Uterus (tissue), 2 donors: ENCODE measurements at regions not wholly inside any gene's neighbourhood (a gene's known extent, or its start where the extent isn't known, plus 50 kb on each side); places are given as distances from the start of the nearest gene placed in this dataset.

Experiments used
- CTCF ChIP-seq, 4 experiments: fragments of 200-600 bp in 2 of 4; fragments of 450-650 bp in 2 of 4; sonication (generic) in 2 of 4; IDR thresholded peaks; one replicate each; pipeline ENCODE4 v1.5.1; 2016 to 2019; ENCODE audit warnings: antibody characterized with exemption in 4 of 4, mild to moderate bottlenecking in 2 of 4, moderate library complexity in 1 of 4
- POLR2A ChIP-seq, 2 donors: fragments of 450-650 bp; IDR thresholded peaks; one replicate each; pipeline ENCODE4 v1.6.1; 2016; ENCODE audit warnings: antibody characterized with exemption in 2 of 2, mild to moderate bottlenecking in 1 of 2, moderate library complexity in 1 of 2

GRCh38 chr14:104256025-104256424, 117.6 kb downstream of the KIF26A start:
- TF ChIP-seq CTCF (IDR thresholded peaks at IDR 0.05) (no peak), POLR2A (IDR thresholded peaks at IDR 0.05) (no peak)
